ENCODE measurements at regions not wholly inside any gene's neighbourhood (a gene's known extent, or its start where the extent isn't known, plus 50 kb on each side); places are given as distances from the start of the nearest gene placed in this dataset.

- TF ChIP-seq CTCF (IDR thresholded peaks at IDR 0.05; ENCODE audit: low read depth, low read length, missing input control) = no peak
- no peak for TF ChIP-seq TAF1 (conservative IDR thresholded peaks at IDR 0.05)
These were observed 327.6 kb upstream of the ZNF32 start for GRCh38 chr10:43976292-43976691.

All from liver (tissue), 3 donors.